B cell (primary cell): ENCODE measurements at regions not wholly inside any gene's neighbourhood (a gene's known extent, or its start where the extent isn't known, plus 50 kb on each side); places are given as distances from the start of the nearest gene placed in this dataset.

Experiments used
- CTCF ChIP-seq: fragments of 200-600 bp; IDR thresholded peaks from one replicate; pipeline ENCODE4 v1.8.0; 2022; ENCODE audit warnings: antibody characterized with exemption, mild to moderate bottlenecking
- EZH2 ChIP-seq: IDR thresholded peaks from 2 replicates; pipeline ENCODE4 v1.6.1; 2012; ENCODE audit warnings: borderline replicate concordance, low read depth, mild to moderate bottlenecking, moderate library complexity, low read length; ENCODE audit not compliant: insufficient read depth, poor library complexity, severe bottlenecking

GRCh38 chr5:116880601-116881000, 306.0 kb upstream of the SEMA6A start:
- TF ChIP-seq CTCF: no peak
- no peak for TF ChIP-seq EZH2
